ENCODE measurements at regions not wholly inside any gene's neighbourhood (a gene's known extent, or its start where the extent isn't known, plus 50 kb on each side); places are given as distances from the start of the nearest gene placed in this dataset.

DNA sequence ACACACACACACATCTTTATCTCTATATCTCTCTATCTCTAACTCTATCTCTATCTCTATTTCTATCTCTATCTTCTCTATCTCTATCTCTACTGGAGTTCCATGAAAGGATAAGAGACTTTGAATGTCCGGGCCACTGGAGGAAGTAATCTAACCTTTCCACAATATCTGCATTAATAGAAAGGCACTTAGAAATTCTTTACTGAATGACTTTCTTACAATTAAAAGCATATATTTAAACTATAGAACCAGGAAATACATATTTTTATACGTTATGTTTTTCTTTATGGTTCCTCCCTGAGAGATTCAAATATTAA, 234.9 kb downstream of the TRIB2 start:
- no peak for TF ChIP-seq EZH2 (IDR thresholded peaks at IDR 0.05; ENCODE audit: insufficient read depth, poor library complexity, severe bottlenecking)
- TF ChIP-seq EZH2phosphoT487 (IDR thresholded peaks at IDR 0.05; ENCODE audit: insufficient read depth, low read depth): no peak

Data from GM23248 (cell line).